ENCODE measurements at regions not wholly inside any gene's neighbourhood (a gene's known extent, or its start where the extent isn't known, plus 50 kb on each side); places are given as distances from the start of the nearest gene placed in this dataset.

- Histone ChIP-seq H3K36me3 (no peaks in the 10 kb centered on the region), H3K4me1 (peaks cover 19% of the 10 kb centered on the region), H3K9me3 (no peaks in the 10 kb centered on the region), H3K4me3 (no peak overlapping the region), H3K27me3 (no peaks in the 10 kb centered on the region), H3K27ac (peak overlapping the region; percentile 44)
- TF ChIP-seq, protein P1, sequence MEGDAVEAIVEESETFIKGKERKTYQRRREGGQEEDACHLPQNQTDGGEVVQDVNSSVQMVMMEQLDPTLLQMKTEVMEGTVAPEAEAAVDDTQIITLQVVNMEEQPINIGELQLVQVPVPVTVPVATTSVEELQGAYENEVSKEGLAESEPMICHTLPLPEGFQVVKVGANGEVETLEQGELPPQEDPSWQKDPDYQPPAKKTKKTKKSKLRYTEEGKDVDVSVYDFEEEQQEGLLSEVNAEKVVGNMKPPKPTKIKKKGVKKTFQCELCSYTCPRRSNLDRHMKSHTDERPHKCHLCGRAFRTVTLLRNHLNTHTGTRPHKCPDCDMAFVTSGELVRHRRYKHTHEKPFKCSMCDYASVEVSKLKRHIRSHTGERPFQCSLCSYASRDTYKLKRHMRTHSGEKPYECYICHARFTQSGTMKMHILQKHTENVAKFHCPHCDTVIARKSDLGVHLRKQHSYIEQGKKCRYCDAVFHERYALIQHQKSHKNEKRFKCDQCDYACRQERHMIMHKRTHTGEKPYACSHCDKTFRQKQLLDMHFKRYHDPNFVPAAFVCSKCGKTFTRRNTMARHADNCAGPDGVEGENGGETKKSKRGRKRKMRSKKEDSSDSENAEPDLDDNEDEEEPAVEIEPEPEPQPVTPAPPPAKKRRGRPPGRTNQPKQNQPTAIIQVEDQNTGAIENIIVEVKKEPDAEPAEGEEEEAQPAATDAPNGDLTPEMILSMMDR (IDR thresholded peaks at IDR 0.05): no peak
- TF ChIP-seq POLR2AphosphoS5 (IDR thresholded peaks at IDR 0.05) (no peak), EP300 (IDR thresholded peaks at IDR 0.05) (peak; percentile 33), POLR2A (IDR thresholded peaks at IDR 0.05) (no peak)
- no peak for DNase-seq (ENCODE audit: low spot score in 2 of 2)
- WGBS: 76% methylated on average over 4 of the region's 4 CpGs
Observed at GRCh38 chr10:4260483-4261124, 475.6 kb upstream of the KLF6 start.

DNA sequence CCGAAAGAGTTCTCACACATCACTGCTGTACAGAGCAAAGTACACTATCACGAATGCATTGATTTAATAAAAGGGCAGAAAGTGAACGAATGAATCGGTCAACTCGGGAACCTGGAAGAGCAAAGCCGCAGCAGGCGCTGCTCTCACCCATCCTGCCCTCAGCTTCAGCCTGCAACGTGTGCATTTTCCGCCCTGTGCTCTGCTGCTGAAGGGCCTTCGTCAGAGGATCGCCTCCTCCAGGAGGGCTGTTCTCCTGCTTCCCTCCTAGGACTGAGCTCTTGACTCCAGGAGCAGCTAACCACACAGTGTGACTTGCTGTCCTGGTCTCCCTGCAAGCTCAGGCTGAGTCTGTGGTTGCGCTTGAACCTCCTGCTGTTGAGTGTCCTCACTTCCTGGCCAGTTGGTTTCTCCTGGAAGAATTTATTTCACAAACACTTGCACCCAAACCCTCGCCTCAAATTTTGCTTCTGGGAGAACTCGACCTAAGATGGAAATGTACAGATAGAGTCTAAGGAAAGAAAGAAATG, 473.0 kb upstream of the KLF6 start:
- no peaks in the 10 kb centered on the region for H3K9me3 ChIP-seq
- H3K36me3 ChIP-seq: no peaks in the 10 kb centered on the region
- peaks cover 12% of the 10 kb centered on the region for H3K4me1 ChIP-seq
- H3K27ac ChIP-seq: no peak overlapping the region
- no peak overlapping the region for H3K4me3 ChIP-seq
- no peak for TF ChIP-seq POLR2A (IDR thresholded peaks at IDR 0.05)
- TF ChIP-seq, protein P1 (IDR thresholded peaks at IDR 0.05): no peak
- no peak for TF ChIP-seq EP300 (IDR thresholded peaks at IDR 0.05)
- TF ChIP-seq POLR2AphosphoS5 (IDR thresholded peaks at IDR 0.05): no peak
- DNase-seq (ENCODE audit: low spot score in 2 of 2): no peak
- WGBS: 89% methylated on average over 14 of the region's 14 CpGs
- no peaks in the 10 kb centered on the region for H3K27me3 ChIP-seq

- TF ChIP-seq POLR2A (IDR thresholded peaks at IDR 0.05) (no peak), EP300 (IDR thresholded peaks at IDR 0.05) (no peak), POLR2AphosphoS5 (IDR thresholded peaks at IDR 0.05) (no peak)
- TF ChIP-seq, protein P1 (IDR thresholded peaks at IDR 0.05): no peak
Observed at GRCh38 chr10:4256971-4257370, 472.0 kb upstream of the KLF6 start.

GRCh38 chr10:4255751-4256150, 470.7 kb upstream of the KLF6 start:
- 89% methylated on average over 3 of the region's 3 CpGs for WGBS
- Histone ChIP-seq H3K27me3 (no peaks in the 10 kb centered on the region), H3K27ac (no peak overlapping the region), H3K4me3 (no peak overlapping the region), H3K36me3 (no peaks in the 10 kb centered on the region), H3K9me3 (no peaks in the 10 kb centered on the region), H3K4me1 (peaks cover 12% of the 10 kb centered on the region)
- DNase-seq (ENCODE audit: low spot score in 2 of 2): no peak
- no peak for TF ChIP-seq POLR2AphosphoS5 (IDR thresholded peaks at IDR 0.05)

More at GRCh38 chr10:4256971-4257370, 472.0 kb upstream of the KLF6 start:
- DNase-seq (ENCODE audit: low spot score in 2 of 2): no peak
- Histone ChIP-seq H3K27me3 (no peaks in the 10 kb centered on the region), H3K36me3 (no peaks in the 10 kb centered on the region), H3K9me3 (no peaks in the 10 kb centered on the region), H3K4me1 (peaks cover 12% of the 10 kb centered on the region), H3K4me3 (no peak overlapping the region), H3K27ac (no peak overlapping the region)
- WGBS: 97% methylated on average over 2 of the region's 2 CpGs

DNA sequence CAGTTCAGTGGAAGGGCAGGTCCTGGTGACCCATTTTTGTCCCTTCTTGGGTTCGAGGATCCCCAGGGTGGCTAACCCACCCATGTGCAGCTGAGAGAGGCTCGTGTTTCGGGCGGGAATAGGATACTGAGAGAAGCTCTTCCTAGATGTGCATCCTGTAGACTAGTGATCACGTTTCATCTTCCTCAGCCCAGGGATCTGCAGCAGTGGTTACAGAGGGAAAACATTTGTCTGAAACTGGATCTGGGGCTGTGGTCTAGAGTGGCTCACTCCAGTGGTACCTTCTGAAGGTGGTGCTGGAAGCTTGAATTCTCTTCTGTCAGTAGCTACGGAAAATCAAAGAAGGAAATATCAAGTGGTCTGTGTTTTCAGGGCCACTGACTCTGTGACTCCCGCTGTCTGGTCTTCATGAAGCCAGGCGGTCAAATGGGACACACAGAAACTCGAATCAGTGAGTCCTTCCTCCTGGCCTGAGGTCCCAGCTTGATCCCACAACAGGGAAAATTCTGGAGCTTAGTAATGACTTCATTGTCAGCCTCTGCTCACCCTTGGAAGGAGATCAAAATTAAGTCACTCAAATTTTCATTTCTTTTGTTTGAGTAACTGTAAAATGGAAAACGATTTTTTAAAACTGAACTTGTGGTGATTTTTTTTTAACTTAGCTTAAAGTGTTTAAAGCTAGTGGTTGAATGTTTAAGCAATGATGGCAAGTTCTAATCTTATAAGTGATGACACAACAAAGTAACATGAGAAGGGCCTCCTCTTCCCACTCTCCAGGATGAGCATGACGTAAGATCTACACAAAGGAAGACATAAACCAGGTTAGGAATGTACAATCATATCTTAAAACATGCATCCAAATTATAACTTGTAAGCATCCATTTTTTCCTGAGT, 469.3 kb upstream of the KLF6 start:
- no peaks in the 10 kb centered on the region for H3K27me3 ChIP-seq
- DNase-seq (ENCODE audit: low spot score in 2 of 2): no peak
- no peak overlapping the region for H3K4me3 ChIP-seq
- no peaks in the 10 kb centered on the region for H3K36me3 ChIP-seq
- H3K9me3 ChIP-seq: no peaks in the 10 kb centered on the region
- WGBS: 80% methylated on average over 11 of the region's 11 CpGs
- no peak for TF ChIP-seq POLR2A (IDR thresholded peaks at IDR 0.05)
- TF ChIP-seq POLR2AphosphoS5 (IDR thresholded peaks at IDR 0.05): no peak
- no peak for TF ChIP-seq EP300 (IDR thresholded peaks at IDR 0.05)
- TF ChIP-seq, protein P1 (IDR thresholded peaks at IDR 0.05): no peak
- H3K27ac ChIP-seq: no peak overlapping the region
- H3K4me1 ChIP-seq: no peaks in the 10 kb centered on the region
